Fibroblast of lung (primary cell): ENCODE measurements at regions not wholly inside any gene's neighbourhood (a gene's known extent, or its start where the extent isn't known, plus 50 kb on each side); places are given as distances from the start of the nearest gene placed in this dataset.

Source experiments
- DNase-seq, 2 donors: peaks; one replicate each; pipeline versions ENCODE4 v3.0.0 to v3.0.0-alpha.2; 2010; ENCODE audit warnings: low read depth in 2 of 2
- H2AFZ ChIP-seq: 2 replicates; pipeline ENCODE4 v1.5.1; 2012; ENCODE audit warnings: low read length, control low read depth, inconsistent platforms
- H3K27ac ChIP-seq: 2 replicates; pipeline ENCODE4 v1.5.1; 2011; ENCODE audit warnings: low read length, control low read depth; ENCODE audit not compliant: insufficient read depth
- H3K27me3 ChIP-seq: 2 replicates; pipeline ENCODE4 v1.5.1; 2011; ENCODE audit warnings: mild to moderate bottlenecking, low read length; ENCODE audit not compliant: control insufficient read depth, insufficient read depth
- H3K36me3 ChIP-seq: 2 replicates; pipeline ENCODE4 v1.5.1; 2011; ENCODE audit warnings: low read length; ENCODE audit not compliant: control insufficient read depth, insufficient read depth
- H3K4me1 ChIP-seq: 2 replicates; pipeline ENCODE4 v1.5.1; 2011; ENCODE audit warnings: low read length; ENCODE audit not compliant: control insufficient read depth, insufficient read depth; ENCODE audit errors: extremely low read depth
- H3K4me2 ChIP-seq: 2 replicates; pipeline ENCODE4 v1.5.1; 2011; ENCODE audit warnings: low read length, control low read depth; ENCODE audit not compliant: insufficient read depth; ENCODE audit errors: extremely low read depth
- H3K4me3 ChIP-seq, 4 experiments: fragments of 200-600 bp in 1 of 4; sonication (generic) in 1 of 4; replicated peaks in 1 of 4; 2 replicates each; pipeline ENCODE4 v1.5.1; 2011 to 2016; ENCODE audit warnings: low read length in 4 of 4, low read depth in 3 of 4, mild to moderate bottlenecking in 3 of 4, control low read depth in 2 of 4, inconsistent platforms in 1 of 4, mixed read lengths in 1 of 4; ENCODE audit not compliant: insufficient read depth in 1 of 4; ENCODE audit errors: control extremely low read depth in 1 of 4
- H3K79me2 ChIP-seq: 2 replicates; pipeline ENCODE4 v1.5.1; 2012; ENCODE audit warnings: mild to moderate bottlenecking, low read length, inconsistent platforms; ENCODE audit not compliant: control insufficient read depth, insufficient read depth
- H3K9ac ChIP-seq: 2 replicates; pipeline ENCODE4 v1.5.1; 2011; ENCODE audit warnings: mild to moderate bottlenecking, low read length, control low read depth; ENCODE audit not compliant: insufficient read depth
- H3K9me3 ChIP-seq: 2 replicates; pipeline ENCODE4 v1.5.1; 2012; ENCODE audit warnings: low read depth, low read length; ENCODE audit not compliant: control insufficient read depth, insufficient read depth
- H4K20me1 ChIP-seq: 2 replicates; pipeline ENCODE4 v1.5.1; 2011; ENCODE audit warnings: low read length; ENCODE audit not compliant: control insufficient read depth, insufficient read depth; ENCODE audit errors: extremely low read depth
- EZH2 ChIP-seq: IDR thresholded peaks from 2 replicates; pipeline ENCODE4 v1.5.1; 2012; ENCODE audit warnings: low read length, control low read depth, mild to moderate bottlenecking; ENCODE audit errors: missing control alignments
- TF ChIP-seq, protein P1 (sequence below), 2 donors: IDR thresholded peaks in 1 of 2; conservative IDR thresholded peaks in 1 of 2; 1 replicate in 1 of 2; 2 replicates in 1 of 2; pipeline ENCODE4 v1.5.1; 2011 to 2012; ENCODE audit warnings: low read length in 2 of 2, control low read depth in 1 of 2, inconsistent platforms in 1 of 2, low read depth in 1 of 2, mild to moderate bottlenecking in 1 of 2

DNA sequence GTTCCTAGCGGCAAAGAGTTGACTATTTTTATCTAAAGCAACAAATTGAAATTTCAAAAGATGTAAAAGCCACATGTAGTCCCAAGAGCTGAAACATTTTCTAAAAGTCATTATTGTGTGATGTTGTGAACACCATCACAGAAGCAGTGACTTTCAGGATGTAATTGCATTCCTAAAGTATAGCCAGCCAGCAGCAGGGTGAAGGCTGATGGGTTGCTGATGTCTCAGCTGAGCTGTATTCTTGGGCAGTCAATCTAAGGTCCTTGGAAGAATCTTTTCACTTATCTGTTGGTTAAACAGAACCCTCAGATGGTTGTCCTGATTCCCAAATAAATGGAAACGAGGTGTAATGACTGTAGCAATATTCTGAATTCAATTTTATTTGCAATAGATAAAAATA, 237.4 kb upstream of the WWC1 start:
- H3K79me2 ChIP-seq = no peaks in the 10 kb centered on the region
- H3K9ac ChIP-seq = no peak overlapping the region
- H3K36me3 ChIP-seq = no peaks in the 10 kb centered on the region
- H3K4me3 ChIP-seq = no peak overlapping the region
- no peaks in the 10 kb centered on the region for H3K27me3 ChIP-seq
- no peak overlapping the region for H2AFZ ChIP-seq
- TF ChIP-seq, protein P1, sequence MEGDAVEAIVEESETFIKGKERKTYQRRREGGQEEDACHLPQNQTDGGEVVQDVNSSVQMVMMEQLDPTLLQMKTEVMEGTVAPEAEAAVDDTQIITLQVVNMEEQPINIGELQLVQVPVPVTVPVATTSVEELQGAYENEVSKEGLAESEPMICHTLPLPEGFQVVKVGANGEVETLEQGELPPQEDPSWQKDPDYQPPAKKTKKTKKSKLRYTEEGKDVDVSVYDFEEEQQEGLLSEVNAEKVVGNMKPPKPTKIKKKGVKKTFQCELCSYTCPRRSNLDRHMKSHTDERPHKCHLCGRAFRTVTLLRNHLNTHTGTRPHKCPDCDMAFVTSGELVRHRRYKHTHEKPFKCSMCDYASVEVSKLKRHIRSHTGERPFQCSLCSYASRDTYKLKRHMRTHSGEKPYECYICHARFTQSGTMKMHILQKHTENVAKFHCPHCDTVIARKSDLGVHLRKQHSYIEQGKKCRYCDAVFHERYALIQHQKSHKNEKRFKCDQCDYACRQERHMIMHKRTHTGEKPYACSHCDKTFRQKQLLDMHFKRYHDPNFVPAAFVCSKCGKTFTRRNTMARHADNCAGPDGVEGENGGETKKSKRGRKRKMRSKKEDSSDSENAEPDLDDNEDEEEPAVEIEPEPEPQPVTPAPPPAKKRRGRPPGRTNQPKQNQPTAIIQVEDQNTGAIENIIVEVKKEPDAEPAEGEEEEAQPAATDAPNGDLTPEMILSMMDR (conservative IDR thresholded peaks at IDR 0.05 in 1 of 2, IDR thresholded peaks at IDR 0.05 in 1 of 2; ENCODE audit: low read depth in 1 of 2, low read length in 2 of 2) = no peak
- TF ChIP-seq EZH2 = no peak
- H4K20me1 ChIP-seq = no peaks in the 10 kb centered on the region
- no peaks in the 10 kb centered on the region for H3K9me3 ChIP-seq
- no peak for DNase-seq
- no peaks in the 10 kb centered on the region for H3K4me1 ChIP-seq
- H3K27ac ChIP-seq = no peak overlapping the region
- no peak overlapping the region for H3K4me2 ChIP-seq

- Histone ChIP-seq H3K27ac (no peak overlapping the region), H3K79me2 (no peaks in the 10 kb centered on the region), H3K27me3 (no peaks in the 10 kb centered on the region), H4K20me1 (no peaks in the 10 kb centered on the region), H3K4me2 (no peak overlapping the region), H3K36me3 (no peaks in the 10 kb centered on the region), H3K9ac (no peak overlapping the region), H3K9me3 (no peaks in the 10 kb centered on the region), H2AFZ (no peak overlapping the region), H3K4me1 (no peaks in the 10 kb centered on the region), H3K4me3 (no peak overlapping the region)
- peak in 1 of 2 donors; percentile 5 for DNase-seq
- TF ChIP-seq, protein P1 (conservative IDR thresholded peaks at IDR 0.05 in 1 of 2, IDR thresholded peaks at IDR 0.05 in 1 of 2; ENCODE audit: low read depth in 1 of 2, low read length in 2 of 2) = no peak
- TF ChIP-seq EZH2 = no peak
Measured at GRCh38 chr5:168055141-168055683, 236.2 kb upstream of the WWC1 start.

- H3K9me3 ChIP-seq = no peaks in the 10 kb centered on the region
- no peaks in the 10 kb centered on the region for H3K4me1 ChIP-seq
- no peak for DNase-seq
- H3K4me3 ChIP-seq = no peak overlapping the region
- no peak overlapping the region for H3K27ac ChIP-seq
- H2AFZ ChIP-seq = no peak overlapping the region
- no peaks in the 10 kb centered on the region for H3K27me3 ChIP-seq
- no peak overlapping the region for H3K9ac ChIP-seq
- no peaks in the 10 kb centered on the region for H3K79me2 ChIP-seq
- H4K20me1 ChIP-seq = no peaks in the 10 kb centered on the region
- H3K36me3 ChIP-seq = no peaks in the 10 kb centered on the region
- TF ChIP-seq, protein P1 (conservative IDR thresholded peaks at IDR 0.05 in 1 of 2, IDR thresholded peaks at IDR 0.05 in 1 of 2; ENCODE audit: low read depth in 1 of 2, low read length in 2 of 2) = no peak
- TF ChIP-seq EZH2 = no peak
- H3K4me2 ChIP-seq = no peak overlapping the region
Measured at GRCh38 chr5:168055961-168056360, 235.5 kb upstream of the WWC1 start.
